Stimulated activated CD4-positive, alpha-beta T cell treated with anti-CD3 and anti-CD28 coated beads, Interleukin-4, amount 100 ng/mL, for 48 hours (primary cell): ENCODE measurements at regions not wholly inside any gene's neighbourhood (a gene's known extent, or its start where the extent isn't known, plus 50 kb on each side); places are given as distances from the start of the nearest gene placed in this dataset.
"Not testable (repeated sequence)": the region's sequence is repeated elsewhere in the genome, so short reads cannot be mapped to it uniquely, and the experiment has no call there.

ENCODE experiments used
- DNase-seq, 2 donors: peaks; one replicate each; pipeline ENCODE4 v3.0.0-alpha.2; 2020; ENCODE audit warnings: low read depth in 2 of 2

GRCh38 chr17:68780596-68780995 lies 174.6 kb downstream of the ABCA8 start:
- no peak for DNase-seq

GRCh38 chr17:68778726-68779125 lies 176.5 kb downstream of the ABCA8 start:
- DNase-seq = no peak

- no peak for DNase-seq
Measured at GRCh38 chr17:68777856-68778694, 176.9 kb upstream of the FAM20A start.

GRCh38 chr17:68777243-68777855 lies 176.2 kb upstream of the FAM20A start:
- DNase-seq = no peak

GRCh38 chr17:68776451-68776850 lies 175.3 kb upstream of the FAM20A start:
- no peak for DNase-seq

GRCh38 chr17:68775969-68776368 lies 174.8 kb upstream of the FAM20A start:
- DNase-seq = no peak

- DNase-seq = no peak
Measured at GRCh38 chr17:68775318-68775717, 174.2 kb upstream of the FAM20A start.

GRCh38 chr17:68771867-68772515 lies 170.8 kb upstream of the FAM20A start:
- no peak for DNase-seq

GRCh38 chr17:68768804-68769203 lies 167.6 kb upstream of the FAM20A start:
- DNase-seq = no peak

GRCh38 chr17:68766640-68767039 lies 165.5 kb upstream of the FAM20A start:
- no peak for DNase-seq

GRCh38 chr17:68763562-68763961 lies 162.4 kb upstream of the FAM20A start:
- DNase-seq = no peak

- no peak for DNase-seq
Measured at GRCh38 chr17:68762911-68763310, 161.7 kb upstream of the FAM20A start.

- no peak for DNase-seq
Measured at GRCh38 chr17:68760141-68760475, 158.9 kb upstream of the FAM20A start.

GRCh38 chr17:68759343-68760140 lies 158.4 kb upstream of the FAM20A start:
- DNase-seq = peak; percentile 42 to 54

GRCh38 chr17:68759002-68759342 lies 157.8 kb upstream of the FAM20A start:
- DNase-seq = no peak

- DNase-seq = not testable (repeated sequence)
Measured at GRCh38 chr17:68757866-68758757, 156.9 kb upstream of the FAM20A start.

GRCh38 chr17:68753985-68754769 lies 153.0 kb upstream of the FAM20A start:
- DNase-seq = no peak

GRCh38 chr17:68750208-68750562 lies 149.0 kb upstream of the FAM20A start:
- no peak for DNase-seq

GRCh38 chr17:68749349-68750207 lies 148.4 kb upstream of the FAM20A start:
- DNase-seq = no peak

GRCh38 chr17:68748381-68748780 lies 147.2 kb upstream of the FAM20A start:
- DNase-seq = no peak
